ENCODE measurements at regions not wholly inside any gene's neighbourhood (a gene's known extent, or its start where the extent isn't known, plus 50 kb on each side); places are given as distances from the start of the nearest gene placed in this dataset.

DNA sequence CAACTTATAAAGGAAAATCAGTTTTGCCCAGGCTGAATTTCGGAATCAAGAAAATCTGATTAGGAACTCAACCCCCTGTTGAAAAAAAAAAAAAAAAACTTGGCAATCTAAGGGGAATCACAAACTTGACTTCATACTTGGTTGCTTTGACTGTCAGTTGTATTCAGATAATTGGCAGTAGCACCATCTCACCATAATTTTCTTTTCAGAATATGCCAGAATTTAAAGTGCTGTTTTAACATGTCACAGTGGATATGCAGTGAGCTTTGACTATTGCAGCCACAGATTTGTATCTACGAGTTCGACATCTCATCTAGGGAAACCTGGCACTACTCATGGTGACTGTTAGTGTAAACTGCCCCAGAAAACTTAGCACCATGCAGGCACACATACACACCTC, 761.4 kb upstream of the KLHL29 start:
- TF ChIP-seq, protein P1, sequence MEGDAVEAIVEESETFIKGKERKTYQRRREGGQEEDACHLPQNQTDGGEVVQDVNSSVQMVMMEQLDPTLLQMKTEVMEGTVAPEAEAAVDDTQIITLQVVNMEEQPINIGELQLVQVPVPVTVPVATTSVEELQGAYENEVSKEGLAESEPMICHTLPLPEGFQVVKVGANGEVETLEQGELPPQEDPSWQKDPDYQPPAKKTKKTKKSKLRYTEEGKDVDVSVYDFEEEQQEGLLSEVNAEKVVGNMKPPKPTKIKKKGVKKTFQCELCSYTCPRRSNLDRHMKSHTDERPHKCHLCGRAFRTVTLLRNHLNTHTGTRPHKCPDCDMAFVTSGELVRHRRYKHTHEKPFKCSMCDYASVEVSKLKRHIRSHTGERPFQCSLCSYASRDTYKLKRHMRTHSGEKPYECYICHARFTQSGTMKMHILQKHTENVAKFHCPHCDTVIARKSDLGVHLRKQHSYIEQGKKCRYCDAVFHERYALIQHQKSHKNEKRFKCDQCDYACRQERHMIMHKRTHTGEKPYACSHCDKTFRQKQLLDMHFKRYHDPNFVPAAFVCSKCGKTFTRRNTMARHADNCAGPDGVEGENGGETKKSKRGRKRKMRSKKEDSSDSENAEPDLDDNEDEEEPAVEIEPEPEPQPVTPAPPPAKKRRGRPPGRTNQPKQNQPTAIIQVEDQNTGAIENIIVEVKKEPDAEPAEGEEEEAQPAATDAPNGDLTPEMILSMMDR (IDR thresholded peaks at IDR 0.05): no peak
- TF ChIP-seq POLR2AphosphoS5 (IDR thresholded peaks at IDR 0.05; ENCODE audit: insufficient read depth in 1 of 2, low read depth in 1 of 2) (no peak), POLR2A (IDR thresholded peaks at IDR 0.05) (no peak)

Data from vagina (tissue), 2 donors.